Skeletal muscle satellite cell (primary cell): ENCODE measurements at regions not wholly inside any gene's neighbourhood (a gene's known extent, or its start where the extent isn't known, plus 50 kb on each side); places are given as distances from the start of the nearest gene placed in this dataset.
"Not testable (repeated sequence)": the region's sequence is repeated elsewhere in the genome, so short reads cannot be mapped to it uniquely, and the experiment has no call there.

Experiments used
- H3K27me3 ChIP-seq: 2 replicates; pipeline ENCODE4 v1.7.0; 2013; ENCODE audit warnings: low read length; ENCODE audit not compliant: control insufficient read depth, insufficient read depth
- H3K36me3 ChIP-seq: 2 replicates; pipeline ENCODE4 v1.7.0; 2013; ENCODE audit warnings: mild to moderate bottlenecking, control low read depth, low read length; ENCODE audit not compliant: insufficient read depth
- H3K4me1 ChIP-seq: 2 replicates; pipeline ENCODE4 v1.7.0; 2013; ENCODE audit warnings: low read length; ENCODE audit not compliant: control insufficient read depth, insufficient read depth
- H3K4me2 ChIP-seq: 2 replicates; pipeline ENCODE4 v1.7.0; 2013; ENCODE audit warnings: mild to moderate bottlenecking, low read length
- H3K4me3 ChIP-seq: 2 replicates; pipeline ENCODE4 v1.7.0; 2013; ENCODE audit warnings: low read length
- H3K9ac ChIP-seq: 2 replicates; pipeline ENCODE4 v1.7.0; 2013; ENCODE audit warnings: mild to moderate bottlenecking, low read depth, low read length, moderate library complexity
- H3K9me3 ChIP-seq: replicated peaks from 2 replicates; pipeline ENCODE4 v1.7.0; 2013; ENCODE audit warnings: mild to moderate bottlenecking, control low read depth, low read length

GRCh38 chr5:92653730-92654461 is 927.1 kb downstream of the NR2F1-AS1 start:
- Histone ChIP-seq H3K9ac (no peak overlapping the region), H3K27me3 (no peaks in the 10 kb centered on the region), H3K4me2 (no peak overlapping the region), H3K4me3 (no peak overlapping the region), H3K9me3 (no peaks in the 10 kb centered on the region), H3K4me1 (no peaks in the 10 kb centered on the region), H3K36me3 (no peaks in the 10 kb centered on the region)

GRCh38 chr5:92652756-92653155 is 928.3 kb downstream of the NR2F1-AS1 start:
- Histone ChIP-seq H3K4me3 (no peak overlapping the region), H3K27me3 (no peaks in the 10 kb centered on the region), H3K36me3 (no peaks in the 10 kb centered on the region), H3K4me1 (no peaks in the 10 kb centered on the region), H3K4me2 (no peak overlapping the region), H3K9me3 (no peaks in the 10 kb centered on the region), H3K9ac (no peak overlapping the region)

GRCh38 chr5:92644266-92644886 is 936.6 kb downstream of the NR2F1-AS1 start:
- H3K36me3 ChIP-seq: no peaks in the 10 kb centered on the region
- H3K27me3 ChIP-seq: no peaks in the 10 kb centered on the region
- no peak overlapping the region for H3K4me3 ChIP-seq
- H3K9me3 ChIP-seq: no peaks in the 10 kb centered on the region
- no peak overlapping the region for H3K9ac ChIP-seq
- no peak overlapping the region for H3K4me2 ChIP-seq
- H3K4me1 ChIP-seq: peaks cover 10% of the 10 kb centered on the region

GRCh38 chr5:92641031-92641962 is 939.7 kb downstream of the NR2F1-AS1 start:
- Histone ChIP-seq H3K36me3 (no peaks in the 10 kb centered on the region), H3K4me3 (peak overlapping the region; percentile 48)

GRCh38 chr5:92640340-92640739 is 940.7 kb downstream of the NR2F1-AS1 start:
- Histone ChIP-seq H3K36me3 (no peaks in the 10 kb centered on the region), H3K4me2 (no peak overlapping the region), H3K9ac (no peak overlapping the region), H3K9me3 (no peaks in the 10 kb centered on the region), H3K4me3 (no peak overlapping the region), H3K27me3 (no peaks in the 10 kb centered on the region), H3K4me1 (peaks cover 10% of the 10 kb centered on the region)

More at GRCh38 chr5:92641031-92641962, 939.7 kb downstream of the NR2F1-AS1 start:
- Histone ChIP-seq H3K4me2 (peak overlapping the region; percentile 77), H3K9ac (peak overlapping the region; percentile 38), H3K4me1 (peaks cover 10% of the 10 kb centered on the region), H3K9me3 (no peaks in the 10 kb centered on the region), H3K27me3 (no peaks in the 10 kb centered on the region)

GRCh38 chr5:92637960-92638359 is 943.1 kb downstream of the NR2F1-AS1 start:
- Histone ChIP-seq H3K9me3 (no peaks in the 10 kb centered on the region), H3K4me1 (peaks cover 10% of the 10 kb centered on the region), H3K27me3 (no peaks in the 10 kb centered on the region)

GRCh38 chr5:92637247-92637646 is 943.8 kb downstream of the NR2F1-AS1 start:
- H3K27me3 ChIP-seq: no peaks in the 10 kb centered on the region
- H3K9me3 ChIP-seq: no peaks in the 10 kb centered on the region
- H3K36me3 ChIP-seq: no peaks in the 10 kb centered on the region
- no peak overlapping the region for H3K4me3 ChIP-seq
- H3K4me2 ChIP-seq: no peak overlapping the region
- H3K4me1 ChIP-seq: peaks cover 10% of the 10 kb centered on the region
- no peak overlapping the region for H3K9ac ChIP-seq

More at GRCh38 chr5:92637960-92638359, 943.1 kb downstream of the NR2F1-AS1 start:
- Histone ChIP-seq H3K9ac (no peak overlapping the region), H3K4me3 (no peak overlapping the region), H3K36me3 (no peaks in the 10 kb centered on the region), H3K4me2 (no peak overlapping the region)

- H3K9me3 ChIP-seq: no peaks in the 10 kb centered on the region
- H3K4me1 ChIP-seq: no peaks in the 10 kb centered on the region
- H3K36me3 ChIP-seq: no peaks in the 10 kb centered on the region
- no peak overlapping the region for H3K9ac ChIP-seq
- no peaks in the 10 kb centered on the region for H3K27me3 ChIP-seq
- H3K4me2 ChIP-seq: no peak overlapping the region
- no peak overlapping the region for H3K4me3 ChIP-seq
Measured at GRCh38 chr5:92635001-92635461, 946.0 kb downstream of the NR2F1-AS1 start.

- Histone ChIP-seq H3K4me3 (no peak overlapping the region), H3K9me3 (no peaks in the 10 kb centered on the region), H3K4me2 (no peak overlapping the region), H3K4me1 (no peaks in the 10 kb centered on the region), H3K36me3 (no peaks in the 10 kb centered on the region), H3K27me3 (no peaks in the 10 kb centered on the region), H3K9ac (no peak overlapping the region)
Measured at GRCh38 chr5:92633875-92634487, 947.0 kb downstream of the NR2F1-AS1 start.

- Histone ChIP-seq H3K4me2 (no peak overlapping the region), H3K9ac (no peak overlapping the region), H3K4me3 (no peak overlapping the region), H3K36me3 (no peaks in the 10 kb centered on the region), H3K27me3 (no peaks in the 10 kb centered on the region), H3K4me1 (no peaks in the 10 kb centered on the region), H3K9me3 (no peaks in the 10 kb centered on the region)
Measured at GRCh38 chr5:92633176-92633575, 947.8 kb downstream of the NR2F1-AS1 start.

- H3K9ac ChIP-seq, H3K4me1 ChIP-seq: not testable (repeated sequence)
Measured at GRCh38 chr5:92631237-92631701, 949.8 kb downstream of the NR2F1-AS1 start.

More at GRCh38 chr5:92631237-92631701, 949.8 kb downstream of the NR2F1-AS1 start:
- not testable (repeated sequence) for H3K36me3 ChIP-seq, H3K4me2 ChIP-seq, H3K27me3 ChIP-seq, H3K9me3 ChIP-seq, H3K4me3 ChIP-seq
